Activated naive CD4-positive, alpha-beta T cell treated with anti-CD3 and anti-CD28 coated beads for 36 hours (primary cell): ENCODE measurements at regions not wholly inside any gene's neighbourhood (a gene's known extent, or its start where the extent isn't known, plus 50 kb on each side); places are given as distances from the start of the nearest gene placed in this dataset. TPM values are rescaled to one million over a fixed set of nuclear protein-coding genes. Genes with fewer than 3 reads are reported as not detected.

ENCODE experiments used
- CTCF ChIA-PET: fragments of 350-600 bp; sonication (Branson Sonifier 250); formaldehyde crosslinking; loops from one replicate; lab custom pipeline; 2021; ENCODE audit warnings: antibody characterized with exemption; lab: Charles Lee
- DNase-seq: peaks from one replicate; pipeline ENCODE4 v3.0.0-alpha.2; 2020
- H3K27ac Mint-ChIP-seq: one replicate; pipeline ENCODE4 v1.8.0; 2021; ENCODE audit warnings: mild to moderate bottlenecking, mixed read lengths
- H3K27me3 Mint-ChIP-seq: one replicate; pipeline ENCODE4 v1.8.0; 2021; ENCODE audit warnings: low read depth, mixed read lengths
- H3K36me3 Mint-ChIP-seq: one replicate; pipeline ENCODE4 v1.8.0; 2021; ENCODE audit warnings: low read depth, mixed read lengths
- H3K4me1 Mint-ChIP-seq: one replicate; pipeline ENCODE4 v1.8.0; 2021; ENCODE audit warnings: low read depth, mixed read lengths
- H3K4me3 Mint-ChIP-seq: one replicate; pipeline ENCODE4 v1.8.0; 2021; ENCODE audit warnings: mild to moderate bottlenecking, moderate library complexity, mixed read lengths
- H3K9me3 Mint-ChIP-seq: one replicate; pipeline ENCODE4 v1.8.0; 2021; ENCODE audit warnings: mixed read lengths
- intact Hi-C: fragments of 100-400 bp; cut with micrococcal nuclease; formaldehyde crosslinking; loops from one replicate; pipeline ENCODE4 v1.15.1; 2023
- microRNA-seq: library from miRNA; unstranded; fragments of <30 nt; microRNA quantifications from one replicate; pipeline ENCODE4 v1.2.0, GENCODE V29; 2022; ENCODE audit warnings: borderline microRNAs expressed, borderline replicate concordance

- Mint-ChIP-seq H3K4me3 (no peak overlapping the region), H3K36me3 (no peaks in the 10 kb centered on the region), H3K27ac (no peak overlapping the region), H3K27me3 (peaks cover 35% of the 10 kb centered on the region), H3K4me1 (no peaks in the 10 kb centered on the region), H3K9me3 (no peaks in the 10 kb centered on the region)
- CTCF ChIA-PET = interaction anchor here (0.9 kb wide), 1 partner anchor 19 kb away, joined by 3 read pairs; no protein-coding TSS in a partner anchor
- intact Hi-C loops = loop anchor here (2.0 kb wide), 1 partner anchor 67 kb away; no protein-coding TSS in a partner anchor
- no peak for DNase-seq
Observed at GRCh38 chr6:98777762-98778161, 56.6 kb upstream of the POU3F2 start.

GRCh38 chr6:98779618-98780017, 54.8 kb upstream of the POU3F2 start:
- no peaks in the 10 kb centered on the region for H3K9me3 Mint-ChIP-seq
- no peak overlapping the region for H3K27ac Mint-ChIP-seq
- CTCF ChIA-PET = no interaction called here
- no peaks in the 10 kb centered on the region for H3K36me3 Mint-ChIP-seq
- DNase-seq = no peak
- no peak overlapping the region for H3K4me3 Mint-ChIP-seq
- no peaks in the 10 kb centered on the region for H3K4me1 Mint-ChIP-seq
- H3K27me3 Mint-ChIP-seq = peaks cover 32% of the 10 kb centered on the region
- intact Hi-C loops = no loop called here

DNA sequence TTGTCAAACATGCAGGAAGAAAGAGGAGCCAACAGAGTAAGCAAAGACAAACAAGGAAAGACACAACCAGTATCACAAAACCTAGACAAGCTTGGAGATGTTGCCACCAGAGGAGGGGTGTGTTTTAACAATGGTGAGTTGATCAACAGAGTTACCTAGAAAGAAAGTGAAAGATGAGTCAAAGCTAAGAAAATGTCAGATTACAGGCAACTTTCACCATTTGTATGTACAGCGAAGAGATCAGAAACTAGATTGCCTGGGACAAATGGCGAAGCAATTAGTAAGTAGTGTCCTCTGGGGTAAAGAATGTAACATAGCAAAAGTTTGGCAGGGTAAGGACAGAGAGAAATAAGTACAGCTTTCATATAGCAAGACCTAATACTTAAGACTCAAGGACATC, 51.6 kb upstream of the POU3F2 start:
- no peaks in the 10 kb centered on the region for H3K36me3 Mint-ChIP-seq
- CTCF ChIA-PET = no interaction called here
- DNase-seq = no peak
- H3K27ac Mint-ChIP-seq = no peak overlapping the region
- no peaks in the 10 kb centered on the region for H3K4me1 Mint-ChIP-seq
- H3K27me3 Mint-ChIP-seq = peaks cover 38% of the 10 kb centered on the region
- intact Hi-C loops = no loop called here
- no peaks in the 10 kb centered on the region for H3K9me3 Mint-ChIP-seq
- no peak overlapping the region for H3K4me3 Mint-ChIP-seq

DNA sequence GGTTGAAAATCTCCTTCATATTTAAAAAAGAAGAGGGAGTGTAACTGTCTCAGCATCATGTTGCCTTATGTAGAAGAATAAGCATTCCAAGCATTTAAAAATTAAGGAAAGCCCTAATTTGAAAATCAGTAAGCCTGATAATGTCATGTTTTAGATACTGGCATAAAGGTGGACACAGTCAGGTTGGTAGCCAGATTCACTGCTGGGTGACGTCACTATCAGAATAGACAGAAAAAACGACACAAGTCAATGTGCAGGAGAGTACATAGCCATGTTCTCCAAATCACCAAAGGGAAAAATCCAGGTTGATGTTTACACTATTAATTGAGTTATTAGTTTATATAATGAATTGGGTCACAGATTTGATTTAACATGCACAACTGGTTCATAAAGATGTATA, 50.8 kb upstream of the POU3F2 start:
- intact Hi-C loops = no loop called here
- CTCF ChIA-PET = no interaction called here

More for the DNA sequence above, 50.8 kb upstream of the POU3F2 start:
- H3K27ac Mint-ChIP-seq = no peak overlapping the region
- H3K27me3 Mint-ChIP-seq = peaks cover 41% of the 10 kb centered on the region
- no peak overlapping the region for H3K4me3 Mint-ChIP-seq
- H3K4me1 Mint-ChIP-seq = no peaks in the 10 kb centered on the region
- no peaks in the 10 kb centered on the region for H3K9me3 Mint-ChIP-seq
- no peak for DNase-seq
- H3K36me3 Mint-ChIP-seq = no peaks in the 10 kb centered on the region

Small RNA genes in the stretch of these regions (microRNA-seq; reads per million reads assigned to microRNA genes)
- gene MIR2113 = not detected
